IMR-90 (cell line): ENCODE measurements at regions not wholly inside any gene's neighbourhood (a gene's known extent, or its start where the extent isn't known, plus 50 kb on each side); places are given as distances from the start of the nearest gene placed in this dataset.

Source experiments
- ATAC-seq: fragments of 200-7000 bp; cut with Tn5 transposase; 2 replicates; pipeline ENCODE4 v1.9.1; 2020; ENCODE audit warnings: low read depth, mild to moderate bottlenecking, moderate library complexity
- BruUV-seq: library from RNA; stranded (reverse); fragments of 400-500 nt; replicated peaks from 2 replicates; lab custom pipeline; 2021; lab: Mats Ljungman, UMichigan
- CTCF ChIA-PET: fragments of 300-600 bp; formaldehyde crosslinking; extraction: SDS; loops from one replicate; lab custom pipeline; 2021; ENCODE audit warnings: antibody characterized with exemption; lab: Yijun Ruan, JAX
- POLR2A ChIA-PET: fragments of 300-600 bp; sonication (Branson Sonifier 250); formaldehyde crosslinking; loops from one replicate; lab custom pipeline; 2022; ENCODE audit warnings: antibody characterized with exemption; ENCODE audit not compliant: unreplicated experiment; lab: Charles Lee
- DNase-seq: peaks from one replicate; pipeline ENCODE4 v3.0.0; 2013
- H2AFZ ChIP-seq: replicated peaks from 2 replicates; pipeline ENCODE3; 2013; ENCODE audit warnings: low read length, mild to moderate bottlenecking; ENCODE audit not compliant: poor library complexity
- H2AK5ac ChIP-seq: 2 replicates; pipeline ENCODE4 v1.6.1; 2013; ENCODE audit warnings: low read depth, low read length, inconsistent platforms
- H2AK9ac ChIP-seq: replicated peaks from 2 replicates; pipeline ENCODE3; 2013; ENCODE audit warnings: mild to moderate bottlenecking, low read depth, low read length, moderate library complexity; ENCODE audit not compliant: poor library complexity
- H2BK120ac ChIP-seq: 2 replicates; pipeline ENCODE4 v1.6.1; 2013; ENCODE audit warnings: low read depth, low read length, inconsistent platforms
- H2BK15ac ChIP-seq: 3 replicates; pipeline ENCODE4 v1.6.1; 2013; ENCODE audit warnings: low read depth, low read length, inconsistent platforms
- H2BK20ac ChIP-seq: 2 replicates; pipeline ENCODE4 v1.6.1; 2013; ENCODE audit warnings: low read depth, mild to moderate bottlenecking, inconsistent platforms, low read length, moderate library complexity
- H2BK5ac ChIP-seq: 2 replicates; pipeline ENCODE4 v1.6.1; 2013; ENCODE audit warnings: mild to moderate bottlenecking, low read depth, low read length, inconsistent platforms; ENCODE audit not compliant: poor library complexity, severe bottlenecking
- H3K14ac ChIP-seq: replicated peaks from 2 replicates; pipeline ENCODE4 v1.6.1; 2013; ENCODE audit warnings: low read depth, low read length, inconsistent platforms
- H3K18ac ChIP-seq: 2 replicates; pipeline ENCODE4 v1.6.1; 2013; ENCODE audit warnings: low read depth, low read length, control low read depth
- H3K23ac ChIP-seq: 2 replicates; pipeline ENCODE4 v1.6.1; 2013; ENCODE audit warnings: low read depth, low read length, inconsistent platforms
- H3K27ac ChIP-seq: 2 replicates; pipeline ENCODE4 v1.5.1; 2013; ENCODE audit warnings: mild to moderate bottlenecking, control low read depth, low read length; ENCODE audit not compliant: insufficient read depth
- H3K27me3 ChIP-seq: 2 replicates; pipeline ENCODE4 v1.6.1; 2013; ENCODE audit warnings: low read length; ENCODE audit not compliant: control insufficient read depth, insufficient read depth
- H3K36me3 ChIP-seq: 2 replicates; pipeline ENCODE4 v1.6.1; 2013; ENCODE audit warnings: low read length, mixed read lengths; ENCODE audit not compliant: control insufficient read depth, insufficient read depth
- H3K4ac ChIP-seq: 2 replicates; pipeline ENCODE4 v1.6.1; 2013; ENCODE audit warnings: low read depth, low read length, inconsistent platforms
- H3K4me1 ChIP-seq: 2 replicates; pipeline ENCODE4 v1.6.1; 2013; ENCODE audit warnings: low read length, mixed read lengths; ENCODE audit not compliant: control insufficient read depth, insufficient read depth
- H3K4me2 ChIP-seq: 2 replicates; pipeline ENCODE4 v1.6.1; 2013; ENCODE audit warnings: low read depth, mild to moderate bottlenecking, control low read depth, low read length, moderate library complexity
- H3K4me3 ChIP-seq: 2 replicates; pipeline ENCODE4 v1.5.1; 2013; ENCODE audit warnings: low read depth, mild to moderate bottlenecking, control low read depth, low read length, moderate library complexity; ENCODE audit not compliant: insufficient read depth
- H3K56ac ChIP-seq: 2 replicates; pipeline ENCODE4 v1.6.1; 2013; ENCODE audit warnings: low read length, inconsistent platforms; ENCODE audit not compliant: insufficient read depth; ENCODE audit errors: extremely low read depth
- H3K79me1 ChIP-seq, 2 experiments: 2 replicates each; pipeline ENCODE4 v1.6.1; 2013; ENCODE audit warnings: low read length in 2 of 2, inconsistent platforms in 1 of 2, low read depth in 1 of 2
- H3K9ac ChIP-seq: 2 replicates; pipeline ENCODE4 v1.6.1; 2013; ENCODE audit warnings: low read depth, low read length, control low read depth
- H3K9me1 ChIP-seq: 2 replicates; pipeline ENCODE4 v1.6.1; 2013; ENCODE audit warnings: low read length, inconsistent platforms; ENCODE audit not compliant: insufficient read depth
- H3K9me3 ChIP-seq: 2 replicates; pipeline ENCODE4 v1.6.1; 2013; ENCODE audit warnings: low read length; ENCODE audit not compliant: control insufficient read depth, insufficient read depth
- H4K20me1 ChIP-seq: 2 replicates; pipeline ENCODE4 v1.6.1; 2013; ENCODE audit warnings: low read length, inconsistent platforms; ENCODE audit not compliant: insufficient read depth
- H4K5ac ChIP-seq: 2 replicates; pipeline ENCODE4 v1.6.1; 2013; ENCODE audit warnings: mild to moderate bottlenecking, low read depth, low read length, control low read depth
- H4K8ac ChIP-seq, 2 experiments: 2 replicates each; pipeline ENCODE4 v1.6.1; 2013; ENCODE audit warnings: low read depth in 2 of 2, low read length in 2 of 2, control low read depth in 1 of 2, inconsistent platforms in 1 of 2
- H4K91ac ChIP-seq: 2 replicates; pipeline ENCODE4 v1.6.1; 2013; ENCODE audit warnings: low read depth, low read length, inconsistent platforms; ENCODE audit not compliant: insufficient read depth
- CEBPB ChIP-seq: IDR thresholded peaks from 2 replicates; pipeline ENCODE4 v1.6.1; 2012; ENCODE audit warnings: low read depth, low read length, improper control_type of control experiment
- FOS ChIP-seq: fragments of 150-350 bp; IDR thresholded peaks from 2 replicates; pipeline ENCODE4 v1.6.1; 2016; ENCODE audit warnings: low read depth, low read length
- MAFK ChIP-seq: IDR thresholded peaks from 2 replicates; pipeline ENCODE4 v1.6.1; 2012; ENCODE audit warnings: low read depth, low read length, improper control_type of control experiment
- MAZ ChIP-seq: IDR thresholded peaks from 2 replicates; pipeline ENCODE4 v1.6.1; 2012; ENCODE audit warnings: low read depth, mild to moderate bottlenecking, low read length, improper control_type of control experiment, moderate library complexity, borderline replicate concordance
- POLR2A ChIP-seq: IDR thresholded peaks from 2 replicates; pipeline ENCODE4 v1.6.1; 2012; ENCODE audit warnings: mild to moderate bottlenecking, low read depth, low read length
- RAD21 ChIP-seq: IDR thresholded peaks from 2 replicates; pipeline ENCODE4 v1.6.1; 2012; ENCODE audit warnings: low read length, improper control_type of control experiment
- RCOR1 ChIP-seq: IDR thresholded peaks from 2 replicates; pipeline ENCODE4 v1.6.1; 2012; ENCODE audit warnings: mild to moderate bottlenecking, low read length, improper control_type of control experiment; ENCODE audit not compliant: insufficient replicate concordance
- RFX5 ChIP-seq: IDR thresholded peaks from 2 replicates; pipeline ENCODE4 v1.8.0; 2012; ENCODE audit warnings: low read depth, mild to moderate bottlenecking, low read length, moderate library complexity
- SMC3 ChIP-seq: fragments of 150-350 bp; IDR thresholded peaks from 2 replicates; pipeline ENCODE4 v1.6.1; 2016; ENCODE audit warnings: low read depth, mild to moderate bottlenecking, antibody characterized with exemption, low read length, moderate library complexity
- WGBS, 2 experiments: methylation state at CpG; one replicate each; pipeline versions ENCODE4 v1.1.5 to v1.1.7; 2013; ENCODE audit warnings: missing lambda C conversion rate in 2 of 2; ENCODE audit not compliant: insufficient read length in 1 of 2; ENCODE audit errors: extremely low coverage in 2 of 2; 5-methylcytosine and 5-hydroxymethylcytosine counted together
- dilution Hi-C: fragments of 300-500 bp; cut with HindIII; formaldehyde crosslinking; loops from one replicate; pipeline ENCODE4 v1.14.3; 2018; ENCODE audit warnings: low sequenced_read_pairs; ENCODE audit not compliant: unreplicated experiment
- in situ Hi-C: fragments of 300-500 bp; cut with MboI; formaldehyde crosslinking; loops from 3 replicates; pipeline ENCODE4 v1.14.3; 2019; ENCODE audit warnings: low sequenced_read_pairs, inconsistent platforms, mixed read lengths
- intact Hi-C: fragments of 100-400 bp; cut with micrococcal nuclease; formaldehyde crosslinking; loops from 2 replicates; pipeline ENCODE4 v1.10.0; 2022
- TF ChIP-seq, protein P1 (sequence below): fragments of 150-350 bp; IDR thresholded peaks from 2 replicates; pipeline ENCODE4 v1.6.1; 2017; ENCODE audit warnings: mild to moderate bottlenecking, antibody characterized with exemption, low read length, low read depth
- TF ChIP-seq, protein P2 (sequence below): conservative IDR thresholded peaks from 2 replicates; pipeline ENCODE4 v1.5.1; 2012; ENCODE audit warnings: mild to moderate bottlenecking, low read depth, low read length, improper control_type of control experiment

DNA sequence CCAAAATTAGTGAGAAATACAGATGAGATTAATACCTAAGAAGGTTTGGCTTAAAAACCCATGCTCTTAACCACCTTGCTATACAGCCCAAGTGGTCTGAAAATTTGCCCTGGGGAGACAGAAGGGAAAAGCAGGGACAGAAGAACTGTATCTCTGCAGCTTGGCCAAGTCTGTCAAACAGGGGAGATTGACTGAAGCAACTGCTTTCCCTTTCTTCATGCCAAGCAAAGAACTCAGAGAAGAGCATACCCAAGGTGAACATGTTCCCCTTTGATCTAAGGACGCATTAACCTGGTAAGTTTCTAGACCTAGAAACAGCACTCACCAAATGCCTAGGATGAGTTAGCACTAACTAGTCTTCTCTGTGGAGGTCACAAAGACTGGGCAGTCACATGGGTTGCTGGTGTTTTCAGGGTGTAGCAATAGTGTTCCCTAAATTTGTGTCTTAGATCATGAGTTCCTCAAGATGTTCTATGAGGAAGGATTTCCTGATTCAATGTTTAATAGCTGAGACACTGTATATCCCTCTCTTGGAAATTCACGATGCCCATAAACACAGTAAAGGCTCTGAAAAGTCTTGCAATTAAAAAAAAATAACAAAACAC, 75.6 kb upstream of the GRAMD1B start:
- Histone ChIP-seq H3K36me3 (no peaks in the 10 kb centered on the region), H3K27ac (no peak overlapping the region), H3K14ac (no peak overlapping the region), H4K8ac (no peak overlapping the region), H2AK5ac (no peak overlapping the region), H4K5ac (no peak overlapping the region), H3K4me1 (no peaks in the 10 kb centered on the region; the same call in 1 of the 2 replicates), H2AK9ac (no peak overlapping the region), H4K91ac (no peak overlapping the region), H2BK20ac (no peak overlapping the region), H3K4ac (no peak overlapping the region), H3K18ac (no peak overlapping the region), H2BK5ac (no peak overlapping the region), H4K20me1 (no peaks in the 10 kb centered on the region), H3K56ac (no peak overlapping the region), H3K79me1 (no peaks in the 10 kb centered on the region), H3K4me3 (no peak overlapping the region), H3K23ac (no peak overlapping the region), H2AFZ (no peak overlapping the region), H3K27me3 (peaks cover 62% of the 10 kb centered on the region), H2BK15ac (no peak overlapping the region), H2BK120ac (no peak overlapping the region), H3K9ac (no peak overlapping the region), H3K9me1 (no peaks in the 10 kb centered on the region), H3K9me3 (no peaks in the 10 kb centered on the region), H3K4me2 (no peak overlapping the region)
- TF ChIP-seq SMC3 (no peak), RAD21 (no peak), MAFK (no peak), RCOR1 (no peak), POLR2A (no peak), FOS (no peak), CEBPB (no peak), RFX5 (no peak), MAZ (no peak)
- TF ChIP-seq, protein P1, sequence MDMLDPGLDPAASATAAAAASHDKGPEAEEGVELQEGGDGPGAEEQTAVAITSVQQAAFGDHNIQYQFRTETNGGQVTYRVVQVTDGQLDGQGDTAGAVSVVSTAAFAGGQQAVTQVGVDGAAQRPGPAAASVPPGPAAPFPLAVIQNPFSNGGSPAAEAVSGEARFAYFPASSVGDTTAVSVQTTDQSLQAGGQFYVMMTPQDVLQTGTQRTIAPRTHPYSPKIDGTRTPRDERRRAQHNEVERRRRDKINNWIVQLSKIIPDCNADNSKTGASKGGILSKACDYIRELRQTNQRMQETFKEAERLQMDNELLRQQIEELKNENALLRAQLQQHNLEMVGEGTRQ, result no peak
- TF ChIP-seq, protein P2, sequence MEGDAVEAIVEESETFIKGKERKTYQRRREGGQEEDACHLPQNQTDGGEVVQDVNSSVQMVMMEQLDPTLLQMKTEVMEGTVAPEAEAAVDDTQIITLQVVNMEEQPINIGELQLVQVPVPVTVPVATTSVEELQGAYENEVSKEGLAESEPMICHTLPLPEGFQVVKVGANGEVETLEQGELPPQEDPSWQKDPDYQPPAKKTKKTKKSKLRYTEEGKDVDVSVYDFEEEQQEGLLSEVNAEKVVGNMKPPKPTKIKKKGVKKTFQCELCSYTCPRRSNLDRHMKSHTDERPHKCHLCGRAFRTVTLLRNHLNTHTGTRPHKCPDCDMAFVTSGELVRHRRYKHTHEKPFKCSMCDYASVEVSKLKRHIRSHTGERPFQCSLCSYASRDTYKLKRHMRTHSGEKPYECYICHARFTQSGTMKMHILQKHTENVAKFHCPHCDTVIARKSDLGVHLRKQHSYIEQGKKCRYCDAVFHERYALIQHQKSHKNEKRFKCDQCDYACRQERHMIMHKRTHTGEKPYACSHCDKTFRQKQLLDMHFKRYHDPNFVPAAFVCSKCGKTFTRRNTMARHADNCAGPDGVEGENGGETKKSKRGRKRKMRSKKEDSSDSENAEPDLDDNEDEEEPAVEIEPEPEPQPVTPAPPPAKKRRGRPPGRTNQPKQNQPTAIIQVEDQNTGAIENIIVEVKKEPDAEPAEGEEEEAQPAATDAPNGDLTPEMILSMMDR, result no peak
- CTCF ChIA-PET, result interaction anchor here (0.6 kb wide), 1 partner anchor 10 kb away, joined by 3 read pairs; no protein-coding TSS in a partner anchor
- DNase-seq (no peak), ATAC-seq (no peak)
- intact Hi-C loops, result no loop called here
- WGBS, 2 experiments, result no CpG with 5 or more reads among the region's 2 CpGs
- no TSS peak for BruUV-seq
- dilution Hi-C loops, result no loop called here
- POLR2A ChIA-PET, result no interaction called here
- in situ Hi-C loops, result no loop called here
